T-helper 2 cell treated with Interferon-gamma antibody and Interleukin-4, amounts not matched to agents 5 μg/mL and 100 μg/mL, for 36 hours (primary cell): ENCODE measurements at regions not wholly inside any gene's neighbourhood (a gene's known extent, or its start where the extent isn't known, plus 50 kb on each side); places are given as distances from the start of the nearest gene placed in this dataset.

Experiments used
- DNase-seq: peaks from one replicate; pipeline ENCODE4 v3.0.0; 2021; ENCODE audit warnings: low spot score
- H3K27ac Mint-ChIP-seq: one replicate; pipeline ENCODE4 v1.8.0; 2021; ENCODE audit warnings: mild to moderate bottlenecking, mixed read lengths
- H3K27me3 Mint-ChIP-seq: one replicate; pipeline ENCODE4 v1.8.0; 2021; ENCODE audit warnings: low read depth, mixed read lengths
- H3K36me3 Mint-ChIP-seq: one replicate; pipeline ENCODE4 v1.8.0; 2021; ENCODE audit warnings: low read depth, mixed read lengths
- H3K4me1 Mint-ChIP-seq: one replicate; pipeline ENCODE4 v1.8.0; 2021; ENCODE audit warnings: low read depth, mixed read lengths
- H3K4me3 Mint-ChIP-seq: one replicate; pipeline ENCODE4 v1.8.0; 2022; ENCODE audit warnings: mild to moderate bottlenecking, moderate library complexity, mixed read lengths
- H3K9me3 Mint-ChIP-seq: one replicate; pipeline ENCODE4 v1.8.0; 2021; ENCODE audit warnings: mixed read lengths

GRCh38 chr15:60219866-60220265 is 177.9 kb downstream of the ANXA2 start:
- H3K9me3 Mint-ChIP-seq = no peaks in the 10 kb centered on the region
- no peaks in the 10 kb centered on the region for H3K36me3 Mint-ChIP-seq
- peaks cover 17% of the 10 kb centered on the region for H3K27me3 Mint-ChIP-seq
- H3K4me3 Mint-ChIP-seq = no peak overlapping the region
- no peak overlapping the region for H3K27ac Mint-ChIP-seq
- DNase-seq = no peak
- no peaks in the 10 kb centered on the region for H3K4me1 Mint-ChIP-seq

- Mint-ChIP-seq H3K27me3 (peaks cover 17% of the 10 kb centered on the region), H3K4me3 (no peak overlapping the region), H3K4me1 (no peaks in the 10 kb centered on the region), H3K27ac (no peak overlapping the region), H3K9me3 (no peaks in the 10 kb centered on the region), H3K36me3 (no peaks in the 10 kb centered on the region)
- no peak for DNase-seq
Observed at GRCh38 chr15:60221356-60221755, 176.4 kb downstream of the ANXA2 start.

- H3K27me3 Mint-ChIP-seq = peaks cover 21% of the 10 kb centered on the region
- H3K9me3 Mint-ChIP-seq = no peaks in the 10 kb centered on the region
- no peaks in the 10 kb centered on the region for H3K36me3 Mint-ChIP-seq
Observed at GRCh38 chr15:60222404-60222803, 175.4 kb downstream of the ANXA2 start.

GRCh38 chr15:60223176-60223575 is 174.6 kb downstream of the ANXA2 start:
- Mint-ChIP-seq H3K36me3 (no peaks in the 10 kb centered on the region), H3K4me1 (no peaks in the 10 kb centered on the region), H3K4me3 (no peak overlapping the region), H3K9me3 (no peaks in the 10 kb centered on the region), H3K27ac (no peak overlapping the region), H3K27me3 (peaks cover 20% of the 10 kb centered on the region)
- DNase-seq = no peak

More at GRCh38 chr15:60222404-60222803, 175.4 kb downstream of the ANXA2 start:
- H3K27ac Mint-ChIP-seq = no peak overlapping the region
- H3K4me3 Mint-ChIP-seq = no peak overlapping the region
- DNase-seq = no peak
- no peaks in the 10 kb centered on the region for H3K4me1 Mint-ChIP-seq

GRCh38 chr15:60226924-60227323 is 170.9 kb downstream of the ANXA2 start:
- Mint-ChIP-seq H3K4me1 (peaks cover 3% of the 10 kb centered on the region), H3K4me3 (no peak overlapping the region), H3K9me3 (no peaks in the 10 kb centered on the region), H3K27ac (no peak overlapping the region), H3K36me3 (no peaks in the 10 kb centered on the region), H3K27me3 (peaks cover 21% of the 10 kb centered on the region)
- DNase-seq = no peak

- Mint-ChIP-seq H3K9me3 (no peaks in the 10 kb centered on the region), H3K27me3 (peaks cover 19% of the 10 kb centered on the region), H3K4me1 (peaks cover 3% of the 10 kb centered on the region)
Observed at GRCh38 chr15:60228101-60228500, 169.7 kb downstream of the ANXA2 start.

GRCh38 chr15:60228619-60229018 is 169.2 kb downstream of the ANXA2 start:
- Mint-ChIP-seq H3K36me3 (no peaks in the 10 kb centered on the region), H3K4me3 (no peak overlapping the region), H3K27ac (no peak overlapping the region), H3K27me3 (peaks cover 19% of the 10 kb centered on the region), H3K9me3 (no peaks in the 10 kb centered on the region), H3K4me1 (peaks cover 3% of the 10 kb centered on the region)
- no peak for DNase-seq

More at GRCh38 chr15:60228101-60228500, 169.7 kb downstream of the ANXA2 start:
- no peak for DNase-seq
- Mint-ChIP-seq H3K36me3 (no peaks in the 10 kb centered on the region), H3K4me3 (no peak overlapping the region), H3K27ac (no peak overlapping the region)

GRCh38 chr15:60235951-60236710 is 161.7 kb downstream of the ANXA2 start:
- DNase-seq = no peak
- peaks cover 7% of the 10 kb centered on the region for H3K4me1 Mint-ChIP-seq
- peaks cover 35% of the 10 kb centered on the region for H3K27me3 Mint-ChIP-seq
- no peaks in the 10 kb centered on the region for H3K36me3 Mint-ChIP-seq
- no peaks in the 10 kb centered on the region for H3K9me3 Mint-ChIP-seq
- no peak overlapping the region for H3K4me3 Mint-ChIP-seq
- H3K27ac Mint-ChIP-seq = no peak overlapping the region

GRCh38 chr15:60237446-60237845 is 160.3 kb downstream of the ANXA2 start:
- Mint-ChIP-seq H3K36me3 (no peaks in the 10 kb centered on the region), H3K9me3 (no peaks in the 10 kb centered on the region), H3K27me3 (peaks cover 39% of the 10 kb centered on the region), H3K27ac (no peak overlapping the region), H3K4me3 (no peak overlapping the region), H3K4me1 (peaks cover 7% of the 10 kb centered on the region)
- DNase-seq = no peak

GRCh38 chr15:60243769-60244168 is 154.0 kb downstream of the ANXA2 start:
- DNase-seq = no peak
- no peak overlapping the region for H3K27ac Mint-ChIP-seq
- no peaks in the 10 kb centered on the region for H3K36me3 Mint-ChIP-seq
- peaks cover 55% of the 10 kb centered on the region for H3K27me3 Mint-ChIP-seq
- H3K4me3 Mint-ChIP-seq = no peak overlapping the region
- no peaks in the 10 kb centered on the region for H3K4me1 Mint-ChIP-seq
- no peaks in the 10 kb centered on the region for H3K9me3 Mint-ChIP-seq

GRCh38 chr15:60244813-60245212 is 153.0 kb downstream of the ANXA2 start:
- Mint-ChIP-seq H3K4me1 (no peaks in the 10 kb centered on the region), H3K27me3 (peaks cover 54% of the 10 kb centered on the region), H3K36me3 (no peaks in the 10 kb centered on the region), H3K9me3 (no peaks in the 10 kb centered on the region), H3K4me3 (no peak overlapping the region), H3K27ac (no peak overlapping the region)
- no peak for DNase-seq

- H3K9me3 Mint-ChIP-seq = no peaks in the 10 kb centered on the region
- no peak overlapping the region for H3K4me3 Mint-ChIP-seq
- H3K4me1 Mint-ChIP-seq = peaks cover 3% of the 10 kb centered on the region
- no peaks in the 10 kb centered on the region for H3K36me3 Mint-ChIP-seq
- H3K27me3 Mint-ChIP-seq = peaks cover 61% of the 10 kb centered on the region
- no peak for DNase-seq
- H3K27ac Mint-ChIP-seq = no peak overlapping the region
Observed at GRCh38 chr15:60250316-60250715, 147.5 kb downstream of the ANXA2 start.

- H3K27me3 Mint-ChIP-seq = peaks cover 52% of the 10 kb centered on the region
- no peaks in the 10 kb centered on the region for H3K36me3 Mint-ChIP-seq
- peaks cover 5% of the 10 kb centered on the region for H3K4me1 Mint-ChIP-seq
- no peaks in the 10 kb centered on the region for H3K9me3 Mint-ChIP-seq
- H3K27ac Mint-ChIP-seq = no peak overlapping the region
- DNase-seq = no peak
- H3K4me3 Mint-ChIP-seq = no peak overlapping the region
Observed at GRCh38 chr15:60251300-60252070, 146.3 kb downstream of the ANXA2 start.

GRCh38 chr15:60254416-60254815 is 143.4 kb downstream of the ANXA2 start:
- DNase-seq = no peak
- Mint-ChIP-seq H3K9me3 (no peaks in the 10 kb centered on the region), H3K36me3 (no peaks in the 10 kb centered on the region), H3K4me1 (peaks cover 5% of the 10 kb centered on the region), H3K4me3 (no peak overlapping the region), H3K27ac (no peak overlapping the region), H3K27me3 (peaks cover 51% of the 10 kb centered on the region)
